Calu3 (cell line): ENCODE measurements at regions not wholly inside any gene's neighbourhood (a gene's known extent, or its start where the extent isn't known, plus 50 kb on each side); places are given as distances from the start of the nearest gene placed in this dataset.

Experiments
- BruUV-seq: library from RNA; stranded (reverse); fragments of 400-500 nt; replicated peaks from 2 replicates; lab custom pipeline; 2021; lab: Mats Ljungman, UMichigan
- CTCF ChIA-PET: fragments of 300-600 bp; sonication (Branson Sonifier 250); formaldehyde crosslinking; loops from one replicate; lab custom pipeline; 2022; ENCODE audit warnings: antibody characterized with exemption; lab: Charles Lee
- DNase-seq: peaks from one replicate; pipeline ENCODE4 v3.0.0; 2022
- H3K27ac Mint-ChIP-seq: one replicate; pipeline ENCODE4 v1.8.0; 2022; ENCODE audit warnings: mixed read lengths; ENCODE audit not compliant: unreplicated experiment
- H3K27me3 Mint-ChIP-seq: one replicate; pipeline ENCODE4 v1.8.0; 2022; ENCODE audit warnings: mixed read lengths; ENCODE audit not compliant: unreplicated experiment
- H3K36me3 Mint-ChIP-seq: one replicate; pipeline ENCODE4 v1.8.0; 2022; ENCODE audit warnings: mild to moderate bottlenecking, moderate library complexity, mixed read lengths; ENCODE audit not compliant: insufficient read depth, unreplicated experiment
- H3K4me1 Mint-ChIP-seq: one replicate; pipeline ENCODE4 v1.8.0; 2022; ENCODE audit warnings: mild to moderate bottlenecking, low read depth, mixed read lengths; ENCODE audit not compliant: unreplicated experiment
- H3K4me3 Mint-ChIP-seq: one replicate; pipeline ENCODE4 v1.8.0; 2022; ENCODE audit warnings: mild to moderate bottlenecking, low read depth, moderate library complexity, mixed read lengths; ENCODE audit not compliant: unreplicated experiment
- H3K9me3 Mint-ChIP-seq: one replicate; pipeline ENCODE4 v1.8.0; 2022; ENCODE audit warnings: low read depth, mixed read lengths; ENCODE audit not compliant: unreplicated experiment
- CTCF ChIP-seq: fragments of 200-600 bp; IDR thresholded peaks from one replicate; pipeline ENCODE4 v1.8.0; 2022; ENCODE audit warnings: antibody characterized with exemption; ENCODE audit not compliant: unreplicated experiment
- intact Hi-C: fragments of 100-400 bp; cut with micrococcal nuclease; formaldehyde crosslinking; loops from one replicate; pipeline ENCODE4 v1.10.0; 2022; ENCODE audit not compliant: unreplicated experiment

DNA sequence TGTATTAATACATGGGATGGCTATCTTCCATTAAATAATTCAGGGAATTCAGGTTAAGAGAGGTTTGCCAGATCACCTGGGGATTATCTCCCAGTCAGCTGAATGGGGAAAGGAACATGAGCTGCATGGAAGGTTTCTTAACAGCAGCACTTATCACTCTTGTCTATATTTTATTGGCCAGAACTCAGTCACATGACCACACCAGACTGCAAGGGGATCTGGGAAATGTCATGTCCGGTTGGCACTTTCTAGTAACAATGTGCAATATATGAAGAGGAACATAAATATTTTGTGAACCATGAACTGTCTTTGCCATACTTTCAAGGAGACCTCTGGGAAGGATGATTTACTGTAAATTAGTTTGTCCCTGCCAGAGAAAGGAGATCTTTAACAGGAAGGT lies 599.1 kb downstream of the SLC4A3 start:
- DNase-seq, result no peak
- H3K4me1 Mint-ChIP-seq, result peaks cover 72% of the 10 kb centered on the region
- H3K27me3 Mint-ChIP-seq, result no peaks in the 10 kb centered on the region
- TF ChIP-seq CTCF, result no peak
- peaks cover 23% of the 10 kb centered on the region for H3K36me3 Mint-ChIP-seq
- BruUV-seq, result no TSS peak
- intact Hi-C loops, result loop anchor here (5.0 kb wide), 2 partner anchors 51 to 391 kb away; no protein-coding TSS in a partner anchor
- H3K27ac Mint-ChIP-seq, result peak overlapping the region; percentile 27
- no peak overlapping the region for H3K4me3 Mint-ChIP-seq
- no peaks in the 10 kb centered on the region for H3K9me3 Mint-ChIP-seq
- CTCF ChIA-PET, result no interaction called here

DNA sequence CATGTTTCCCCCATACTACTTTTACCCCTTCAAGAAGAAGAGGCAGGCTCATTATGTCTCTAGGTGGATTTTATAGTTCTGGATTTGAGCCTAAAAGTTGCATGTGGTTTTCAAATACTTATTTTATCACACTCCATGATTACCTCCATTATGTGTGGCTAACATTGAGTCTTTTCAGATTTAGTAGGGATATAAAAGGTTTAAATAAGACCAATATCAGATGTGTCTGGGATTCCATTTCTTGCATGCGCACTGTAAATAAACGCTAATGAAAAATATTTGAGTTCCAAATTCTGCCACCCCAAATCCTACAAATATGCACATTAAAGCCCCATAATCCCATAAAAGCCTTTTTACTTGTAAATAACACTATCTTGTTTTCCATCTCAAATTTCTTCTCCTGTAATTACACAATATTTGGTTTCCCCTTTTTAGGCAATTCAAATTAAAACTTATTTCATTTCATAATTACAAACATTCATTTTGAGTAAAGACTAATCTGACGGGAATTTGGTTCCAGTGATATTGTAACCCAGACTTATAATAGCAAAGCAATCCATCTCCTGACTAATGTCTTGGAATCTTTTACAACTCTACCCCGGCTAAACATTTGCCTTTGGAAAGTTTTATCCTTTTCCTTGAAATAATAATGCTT lies 600.0 kb downstream of the SLC4A3 start:
- BruUV-seq, result no TSS peak
- DNase-seq, result no peak
- no peak for TF ChIP-seq CTCF
- Mint-ChIP-seq H3K9me3 (no peaks in the 10 kb centered on the region), H3K36me3 (peaks cover 23% of the 10 kb centered on the region), H3K4me3 (no peak overlapping the region), H3K27ac (peak overlapping the region; percentile 80), H3K4me1 (peaks cover 78% of the 10 kb centered on the region), H3K27me3 (no peaks in the 10 kb centered on the region)
- intact Hi-C loops, result loop anchor here (5.0 kb wide), 2 partner anchors 50 to 390 kb away; no protein-coding TSS in a partner anchor
- CTCF ChIA-PET, result interaction anchor here (1.4 kb wide), 1 partner anchor 35 kb away, joined by 4 read pairs; no protein-coding TSS in a partner anchor

- peak; percentile 81 for DNase-seq
- intact Hi-C loops, result loop anchor here (2.0 to 5.0 kb wide), 3 partner anchors 40 to 389 kb away; no protein-coding TSS in a partner anchor
- H3K36me3 Mint-ChIP-seq, result peaks cover 23% of the 10 kb centered on the region
- no peaks in the 10 kb centered on the region for H3K9me3 Mint-ChIP-seq
- CTCF ChIA-PET, result interaction anchor here (1.4 kb wide), 1 partner anchor 36 kb away, joined by 4 read pairs; no protein-coding TSS in a partner anchor
- no peaks in the 10 kb centered on the region for H3K27me3 Mint-ChIP-seq
- peaks cover 78% of the 10 kb centered on the region for H3K4me1 Mint-ChIP-seq
- H3K27ac Mint-ChIP-seq, result peak overlapping the region; percentile 80
- no peak for TF ChIP-seq CTCF
- H3K4me3 Mint-ChIP-seq, result peak overlapping the region; percentile 59
- no TSS peak for BruUV-seq
Observed at GRCh38 chr2:220228310-220229006, 601.0 kb downstream of the SLC4A3 start.

DNA sequence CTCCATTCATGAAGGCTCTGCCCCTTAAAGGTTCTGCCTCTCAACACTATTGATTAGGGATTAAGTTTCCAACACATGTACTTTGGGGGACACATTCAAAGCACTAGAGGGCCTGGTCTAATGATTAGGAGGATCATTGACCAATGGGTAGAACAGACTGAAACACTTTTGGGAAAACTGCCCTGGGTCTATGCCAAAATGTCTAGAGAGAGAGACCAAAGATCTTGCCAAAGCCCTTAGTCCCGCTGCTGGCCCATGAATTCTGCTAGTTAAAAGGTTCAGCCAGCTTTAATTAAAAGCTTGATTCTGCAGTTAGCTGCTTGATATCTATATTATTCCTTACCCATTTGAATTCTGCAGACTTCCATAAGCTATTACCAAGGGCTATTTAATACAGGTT lies 613.2 kb downstream of the SLC4A3 start:
- TF ChIP-seq CTCF, result no peak
- Mint-ChIP-seq H3K36me3 (no peaks in the 10 kb centered on the region), H3K4me3 (no peak overlapping the region), H3K27ac (no peak overlapping the region), H3K9me3 (peaks cover 7% of the 10 kb centered on the region), H3K27me3 (no peaks in the 10 kb centered on the region), H3K4me1 (peaks cover 6% of the 10 kb centered on the region)
- intact Hi-C loops, result no loop called here
- BruUV-seq, result no TSS peak
- CTCF ChIA-PET, result no interaction called here
- no peak for DNase-seq
